ENCODE measurements at regions not wholly inside any gene's neighbourhood (a gene's known extent, or its start where the extent isn't known, plus 50 kb on each side); places are given as distances from the start of the nearest gene placed in this dataset.

DNA sequence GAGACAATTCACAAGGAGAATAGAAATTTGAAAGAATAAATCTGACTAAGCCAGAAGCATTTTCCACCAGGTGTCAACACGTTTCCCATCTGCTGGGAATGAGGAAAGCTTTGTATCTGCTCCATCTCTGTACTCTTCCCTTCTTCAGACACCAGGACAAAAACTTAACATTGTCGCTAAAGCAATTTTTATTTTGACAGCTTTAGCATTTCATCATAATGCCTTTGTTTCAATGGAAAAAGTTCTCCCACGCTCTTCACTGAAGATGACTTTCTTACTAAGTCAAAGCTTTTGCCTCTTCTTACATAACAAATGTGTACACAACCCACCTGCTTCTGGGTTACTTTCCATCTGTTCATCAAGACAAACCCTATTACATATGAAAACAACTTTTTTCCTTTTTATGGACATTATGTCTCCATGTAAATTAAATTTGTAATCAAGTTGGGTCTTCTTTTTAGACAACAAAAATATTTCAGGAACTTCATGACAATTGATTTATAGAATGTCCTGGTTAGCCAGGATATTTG, 141.7 kb upstream of the GUCY1A1 start:
- no peak for TF ChIP-seq BCL11A (IDR thresholded peaks at IDR 0.05; ENCODE audit: low read depth in 2 of 2, low read length in 2 of 2)
- TF ChIP-seq, protein P1, sequence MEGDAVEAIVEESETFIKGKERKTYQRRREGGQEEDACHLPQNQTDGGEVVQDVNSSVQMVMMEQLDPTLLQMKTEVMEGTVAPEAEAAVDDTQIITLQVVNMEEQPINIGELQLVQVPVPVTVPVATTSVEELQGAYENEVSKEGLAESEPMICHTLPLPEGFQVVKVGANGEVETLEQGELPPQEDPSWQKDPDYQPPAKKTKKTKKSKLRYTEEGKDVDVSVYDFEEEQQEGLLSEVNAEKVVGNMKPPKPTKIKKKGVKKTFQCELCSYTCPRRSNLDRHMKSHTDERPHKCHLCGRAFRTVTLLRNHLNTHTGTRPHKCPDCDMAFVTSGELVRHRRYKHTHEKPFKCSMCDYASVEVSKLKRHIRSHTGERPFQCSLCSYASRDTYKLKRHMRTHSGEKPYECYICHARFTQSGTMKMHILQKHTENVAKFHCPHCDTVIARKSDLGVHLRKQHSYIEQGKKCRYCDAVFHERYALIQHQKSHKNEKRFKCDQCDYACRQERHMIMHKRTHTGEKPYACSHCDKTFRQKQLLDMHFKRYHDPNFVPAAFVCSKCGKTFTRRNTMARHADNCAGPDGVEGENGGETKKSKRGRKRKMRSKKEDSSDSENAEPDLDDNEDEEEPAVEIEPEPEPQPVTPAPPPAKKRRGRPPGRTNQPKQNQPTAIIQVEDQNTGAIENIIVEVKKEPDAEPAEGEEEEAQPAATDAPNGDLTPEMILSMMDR (IDR thresholded peaks at IDR 0.05; ENCODE audit: control extremely low read depth in 1 of 3, insufficient read depth in 1 of 3, low read depth in 1 of 3, low read length in 3 of 3), result no peak
- no peak for TF ChIP-seq MAFK (IDR thresholded peaks at IDR 0.05; ENCODE audit: low read depth, low read length)

All from H1 (cell line).